Testis (tissue), 2 donors: ENCODE measurements at regions not wholly inside any gene's neighbourhood (a gene's known extent, or its start where the extent isn't known, plus 50 kb on each side); places are given as distances from the start of the nearest gene placed in this dataset.

Source experiments
- CTCF ChIP-seq, 3 experiments: fragments of 450-650 bp in 2 of 3; fragments of 200-600 bp in 1 of 3; sonication (generic) in 1 of 3; IDR thresholded peaks; one replicate each; pipeline ENCODE4 v1.5.1; 2016 to 2019; ENCODE audit warnings: antibody characterized with exemption in 3 of 3, mild to moderate bottlenecking in 2 of 3, moderate library complexity in 1 of 3
- POLR2A ChIP-seq: fragments of 450-650 bp; IDR thresholded peaks from one replicate; pipeline ENCODE4 v1.6.1; 2017; ENCODE audit warnings: antibody characterized with exemption, mild to moderate bottlenecking, moderate library complexity

- TF ChIP-seq CTCF (IDR thresholded peaks at IDR 0.05) (no peak), POLR2A (no peak)
Measured at GRCh38 chr21:28174006-28174405, 818.7 kb downstream of the LTN1 start.
